D721Med (cell line): ENCODE measurements at regions not wholly inside any gene's neighbourhood (a gene's known extent, or its start where the extent isn't known, plus 50 kb on each side); places are given as distances from the start of the nearest gene placed in this dataset.
"Not testable (repeated sequence)": the region's sequence is repeated elsewhere in the genome, so short reads cannot be mapped to it uniquely, and the experiment has no call there.

Experiments
- DNase-seq: peaks from one replicate; pipeline ENCODE4 v3.0.0; 2011; ENCODE audit warnings: low spot score; ENCODE audit not compliant: insufficient read length
- FAIRE-seq: peaks from 2 replicates; lab custom pipeline; 2011; peaks lifted over from hg19 to GRCh38; lab: Jason Lieb, UNC
- TF ChIP-seq, protein P1 (sequence below): IDR thresholded peaks from 2 replicates; pipeline ENCODE4 v1.5.1; 2012; ENCODE audit warnings: mild to moderate bottlenecking, control low read depth; ENCODE audit not compliant: insufficient read depth; ENCODE audit errors: missing control alignments

DNA sequence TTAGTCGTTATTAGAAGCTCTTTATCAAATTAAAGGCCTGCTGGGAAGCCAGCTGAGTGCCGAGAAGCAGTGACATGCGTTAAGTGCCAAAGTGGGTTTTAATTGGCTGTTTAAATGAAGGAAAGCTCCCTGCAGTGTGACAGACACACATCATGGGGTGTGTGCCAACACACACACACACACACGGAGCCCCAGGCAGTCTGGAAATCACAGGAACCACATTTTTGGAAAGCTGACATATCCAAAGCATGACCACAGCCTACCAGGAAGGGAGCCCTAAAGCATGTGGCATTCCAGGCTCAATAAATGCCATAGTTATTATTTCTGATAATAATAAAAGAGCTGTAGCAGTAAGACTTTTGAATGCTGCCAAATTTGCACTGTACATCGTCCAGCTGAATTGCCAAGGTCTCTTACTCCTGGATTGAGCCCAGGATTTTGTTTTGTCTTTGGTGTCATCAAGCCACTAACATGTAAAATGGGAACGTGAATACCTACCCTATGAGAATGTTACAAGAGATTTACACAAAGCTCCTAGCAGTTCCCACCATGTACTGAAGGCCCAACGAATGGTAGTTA, 135.1 kb downstream of the TMEM30B start:
- DNase-seq (no peak), FAIRE-seq (no peak)
- TF ChIP-seq, protein P1, sequence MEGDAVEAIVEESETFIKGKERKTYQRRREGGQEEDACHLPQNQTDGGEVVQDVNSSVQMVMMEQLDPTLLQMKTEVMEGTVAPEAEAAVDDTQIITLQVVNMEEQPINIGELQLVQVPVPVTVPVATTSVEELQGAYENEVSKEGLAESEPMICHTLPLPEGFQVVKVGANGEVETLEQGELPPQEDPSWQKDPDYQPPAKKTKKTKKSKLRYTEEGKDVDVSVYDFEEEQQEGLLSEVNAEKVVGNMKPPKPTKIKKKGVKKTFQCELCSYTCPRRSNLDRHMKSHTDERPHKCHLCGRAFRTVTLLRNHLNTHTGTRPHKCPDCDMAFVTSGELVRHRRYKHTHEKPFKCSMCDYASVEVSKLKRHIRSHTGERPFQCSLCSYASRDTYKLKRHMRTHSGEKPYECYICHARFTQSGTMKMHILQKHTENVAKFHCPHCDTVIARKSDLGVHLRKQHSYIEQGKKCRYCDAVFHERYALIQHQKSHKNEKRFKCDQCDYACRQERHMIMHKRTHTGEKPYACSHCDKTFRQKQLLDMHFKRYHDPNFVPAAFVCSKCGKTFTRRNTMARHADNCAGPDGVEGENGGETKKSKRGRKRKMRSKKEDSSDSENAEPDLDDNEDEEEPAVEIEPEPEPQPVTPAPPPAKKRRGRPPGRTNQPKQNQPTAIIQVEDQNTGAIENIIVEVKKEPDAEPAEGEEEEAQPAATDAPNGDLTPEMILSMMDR = no peak

DNA sequence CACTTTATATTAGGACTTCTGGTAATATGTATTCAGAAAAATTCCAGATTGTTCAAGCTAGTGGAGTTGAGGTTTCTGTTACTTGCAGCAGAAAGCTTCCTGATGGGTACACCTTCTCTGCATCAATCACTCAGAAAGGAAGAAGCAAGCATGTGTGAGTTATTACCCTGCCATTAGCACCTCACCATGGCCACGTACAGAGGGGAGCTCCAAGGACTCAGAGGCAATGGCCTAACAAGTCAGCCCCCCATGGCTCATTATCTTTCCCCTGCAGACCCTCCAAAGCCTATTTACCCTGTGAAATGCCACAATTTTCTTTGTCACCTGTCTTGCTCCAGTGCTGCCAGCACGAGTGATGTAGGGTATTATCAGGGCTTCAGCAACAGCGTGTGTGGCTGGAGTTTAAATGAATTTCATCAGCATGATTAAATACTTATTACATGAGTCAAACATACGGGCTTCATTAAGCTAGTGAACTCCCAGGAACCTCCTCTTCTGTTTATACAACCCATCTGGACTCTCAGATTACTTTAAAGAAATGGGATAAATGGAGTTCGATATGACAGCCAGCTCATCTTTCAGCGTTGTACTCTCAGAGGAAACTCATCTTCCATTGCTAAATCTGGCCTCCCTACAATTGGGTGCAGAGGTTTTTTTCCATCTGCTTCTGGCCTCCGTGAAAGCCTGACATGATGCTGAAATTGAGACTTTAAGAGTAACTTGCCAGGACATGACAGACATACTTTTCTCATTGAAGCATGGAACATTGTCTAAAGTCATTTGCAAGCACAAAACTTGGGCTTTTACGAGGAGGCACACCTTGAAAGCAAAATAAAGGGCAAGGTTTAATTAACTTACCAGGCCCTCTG, 135.9 kb downstream of the TMEM30B start:
- TF ChIP-seq, protein P1 = no peak
- no peak for DNase-seq
- no peak for FAIRE-seq

DNA sequence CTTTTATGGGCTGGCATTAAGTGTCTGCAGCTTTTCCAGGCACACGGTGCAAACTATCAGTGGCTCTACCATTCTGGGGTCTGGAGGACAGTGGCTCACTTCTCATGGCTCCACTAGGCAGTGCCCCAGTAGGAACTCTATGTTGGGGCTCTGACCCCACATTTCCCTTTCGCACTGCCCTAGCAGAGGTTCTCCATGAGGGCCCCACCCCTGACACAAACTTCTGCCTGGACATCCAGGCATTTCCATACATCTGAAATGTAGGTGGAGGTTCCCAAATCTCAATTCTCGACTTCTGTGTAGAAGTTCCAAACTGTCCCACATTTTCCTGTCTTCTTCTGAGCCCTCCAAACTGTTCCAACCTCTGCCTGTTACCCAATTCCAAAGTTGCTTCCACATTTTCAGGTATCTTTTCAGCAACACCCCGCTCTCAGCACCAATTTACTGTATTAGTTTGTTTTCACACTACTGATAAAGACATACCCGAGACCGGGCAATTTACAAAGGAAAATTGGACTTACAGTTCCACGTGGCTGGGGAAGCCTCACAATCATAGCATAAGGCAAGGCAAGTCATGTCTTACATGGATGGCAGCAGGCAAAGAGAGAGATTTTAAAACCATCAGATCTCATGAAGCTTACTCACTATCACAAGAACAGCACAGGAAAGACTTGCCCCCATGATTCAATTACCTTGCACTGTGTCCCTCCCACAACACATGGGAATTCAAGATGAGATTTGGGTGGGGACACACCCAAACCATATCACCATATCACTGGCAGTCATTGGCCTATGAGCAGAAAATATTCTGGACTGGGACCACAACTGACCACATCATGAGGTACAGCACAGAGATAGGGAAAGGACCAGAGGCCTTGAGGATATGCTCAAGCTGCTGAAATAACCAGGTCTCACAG, 136.8 kb downstream of the TMEM30B start:
- not testable (repeated sequence) for DNase-seq, FAIRE-seq

DNA sequence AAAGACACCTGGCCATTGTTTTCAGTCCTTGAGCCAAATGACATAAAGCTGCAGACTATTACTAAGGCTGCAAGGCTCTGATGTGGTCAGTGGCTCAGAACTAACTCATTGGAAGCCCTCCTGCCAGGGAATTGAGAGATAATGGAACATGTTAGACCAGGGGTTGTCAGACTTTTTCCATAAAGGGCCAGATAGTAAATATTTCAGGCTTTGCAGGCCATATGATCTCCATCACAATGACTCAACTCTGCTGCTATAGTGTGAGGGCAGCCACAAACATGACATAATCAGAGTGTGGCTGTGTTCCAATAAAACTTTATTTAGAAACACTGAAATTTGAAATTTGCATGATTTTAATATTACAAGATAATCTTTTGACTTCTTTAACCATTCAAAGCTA, 140.3 kb downstream of the TMEM30B start:
- FAIRE-seq (no peak), DNase-seq (no peak)
- TF ChIP-seq, protein P1 = no peak

DNA sequence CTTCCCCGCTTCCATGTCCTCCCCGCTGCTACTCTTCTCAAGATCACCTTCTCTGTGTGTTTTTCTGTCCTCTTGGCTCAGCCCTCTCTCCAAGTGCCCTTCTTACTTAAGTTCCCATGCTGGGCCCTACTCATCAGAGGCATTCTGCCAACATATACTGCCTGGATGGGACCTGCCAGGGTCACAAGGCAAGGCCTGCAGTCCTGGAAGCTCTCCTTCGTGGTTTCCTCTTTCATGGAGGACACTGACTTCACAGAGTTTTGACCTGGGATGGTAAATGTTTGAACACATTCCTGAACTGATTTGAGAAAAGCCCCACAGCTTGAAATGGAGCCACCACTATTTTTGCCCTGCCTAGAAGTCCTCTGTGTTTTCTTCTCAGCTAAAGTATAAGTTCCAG, 140.9 kb downstream of the TMEM30B start:
- DNase-seq = no peak
- FAIRE-seq = no peak
- TF ChIP-seq, protein P1 = no peak

DNA sequence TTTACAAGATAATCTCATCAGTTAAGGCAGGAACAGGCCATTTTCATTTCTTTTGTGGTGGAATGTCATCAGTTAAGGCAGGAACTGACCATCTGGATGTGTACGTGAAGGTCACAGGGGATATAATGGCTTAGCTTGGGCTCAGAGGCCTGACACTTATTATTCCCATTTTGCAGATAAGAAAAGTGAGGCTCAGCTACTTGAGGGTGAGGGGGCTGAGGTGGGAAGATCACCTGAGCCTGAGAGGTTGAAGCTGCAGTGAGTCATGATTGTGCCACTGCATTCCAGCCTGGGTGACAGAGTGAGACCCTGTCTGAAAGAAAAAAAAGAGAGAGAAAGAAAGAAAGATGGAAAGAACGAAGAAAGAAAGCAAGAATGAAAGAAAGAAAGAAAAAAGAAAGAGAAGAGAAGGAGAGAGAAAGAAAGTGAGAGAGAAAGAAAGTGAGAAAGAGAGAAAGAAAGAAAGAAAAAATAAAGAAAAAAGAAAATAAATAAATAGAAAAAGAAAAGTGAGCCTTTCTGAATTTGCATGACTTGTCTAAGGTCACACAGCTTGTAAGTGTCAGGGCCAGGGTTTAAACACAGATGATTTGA, 142.0 kb downstream of the TMEM30B start:
- no peak for DNase-seq
- FAIRE-seq = no peak
- TF ChIP-seq, protein P1 = no peak

DNA sequence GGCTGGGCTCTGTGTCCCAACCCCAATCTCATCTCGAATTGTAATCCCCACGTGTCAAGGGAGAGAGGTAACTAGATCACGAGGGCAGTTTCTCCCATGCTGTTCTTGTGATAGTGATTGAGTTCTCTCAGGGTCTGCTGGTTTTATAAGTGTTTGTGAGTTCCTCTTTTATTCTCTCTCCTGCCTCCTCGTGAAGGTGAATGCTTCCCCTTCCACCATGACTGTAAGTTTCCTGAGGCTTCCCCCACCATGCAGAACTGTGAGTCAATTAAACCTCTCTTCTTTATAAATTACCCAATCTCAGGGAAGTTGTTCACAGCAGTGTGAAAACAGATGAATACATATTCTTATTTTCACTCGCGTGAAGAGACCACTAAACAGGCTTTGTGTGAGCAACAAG, 148.2 kb downstream of the TMEM30B start:
- no peak for FAIRE-seq
- TF ChIP-seq, protein P1 = no peak

More for the DNA sequence above, 148.2 kb downstream of the TMEM30B start:
- DNase-seq = no peak
